NB4 (cell line): ENCODE measurements at regions not wholly inside any gene's neighbourhood (a gene's known extent, or its start where the extent isn't known, plus 50 kb on each side); places are given as distances from the start of the nearest gene placed in this dataset.

ENCODE experiments used
- DNase-seq: peaks from one replicate; pipeline ENCODE4 v3.0.0; 2010; ENCODE audit warnings: low read depth
- H3K4me3 ChIP-seq: one replicate; pipeline ENCODE4 v1.5.1; 2011; ENCODE audit warnings: mild to moderate bottlenecking, low read depth, low read length, moderate library complexity
- MAX ChIP-seq: IDR thresholded peaks from 2 replicates; pipeline ENCODE4 v1.6.1; 2011; ENCODE audit warnings: low read depth, low read length
- MYC ChIP-seq: IDR thresholded peaks from 2 replicates; pipeline ENCODE4 v1.6.1; 2011; ENCODE audit warnings: low read depth, low read length
- POLR2A ChIP-seq: IDR thresholded peaks from 2 replicates; pipeline ENCODE4 v1.6.1; 2011; ENCODE audit warnings: mild to moderate bottlenecking; ENCODE audit not compliant: insufficient read length; ENCODE audit errors: extremely low read depth
- TF ChIP-seq, protein P1 (sequence below): IDR thresholded peaks from one replicate; pipeline ENCODE4 v1.5.1; 2012; ENCODE audit warnings: low read depth, low read length

DNA sequence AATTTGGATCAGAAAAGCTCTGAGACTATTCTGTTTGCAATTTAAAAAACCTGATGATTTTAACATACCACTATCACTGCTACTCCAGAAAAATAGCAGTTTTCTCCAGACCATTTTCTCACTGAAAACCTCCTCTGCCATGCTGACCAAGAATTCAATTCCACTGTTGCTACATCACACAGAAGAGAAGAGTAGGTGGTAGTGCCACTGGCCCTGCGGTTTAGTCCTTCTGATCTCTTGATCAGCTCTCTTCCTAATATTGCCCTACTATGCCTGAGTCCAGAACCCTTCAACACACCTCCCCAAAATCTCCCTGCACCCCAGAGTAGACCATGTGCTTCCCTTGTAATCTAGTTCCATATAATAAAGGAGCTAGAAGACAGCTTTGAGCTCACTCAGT lies 55.8 kb upstream of the HS3ST1 start:
- no peak for TF ChIP-seq MAX
- TF ChIP-seq, protein P1, sequence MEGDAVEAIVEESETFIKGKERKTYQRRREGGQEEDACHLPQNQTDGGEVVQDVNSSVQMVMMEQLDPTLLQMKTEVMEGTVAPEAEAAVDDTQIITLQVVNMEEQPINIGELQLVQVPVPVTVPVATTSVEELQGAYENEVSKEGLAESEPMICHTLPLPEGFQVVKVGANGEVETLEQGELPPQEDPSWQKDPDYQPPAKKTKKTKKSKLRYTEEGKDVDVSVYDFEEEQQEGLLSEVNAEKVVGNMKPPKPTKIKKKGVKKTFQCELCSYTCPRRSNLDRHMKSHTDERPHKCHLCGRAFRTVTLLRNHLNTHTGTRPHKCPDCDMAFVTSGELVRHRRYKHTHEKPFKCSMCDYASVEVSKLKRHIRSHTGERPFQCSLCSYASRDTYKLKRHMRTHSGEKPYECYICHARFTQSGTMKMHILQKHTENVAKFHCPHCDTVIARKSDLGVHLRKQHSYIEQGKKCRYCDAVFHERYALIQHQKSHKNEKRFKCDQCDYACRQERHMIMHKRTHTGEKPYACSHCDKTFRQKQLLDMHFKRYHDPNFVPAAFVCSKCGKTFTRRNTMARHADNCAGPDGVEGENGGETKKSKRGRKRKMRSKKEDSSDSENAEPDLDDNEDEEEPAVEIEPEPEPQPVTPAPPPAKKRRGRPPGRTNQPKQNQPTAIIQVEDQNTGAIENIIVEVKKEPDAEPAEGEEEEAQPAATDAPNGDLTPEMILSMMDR: no peak
- no peak for TF ChIP-seq POLR2A
- TF ChIP-seq MYC: no peak
- H3K4me3 ChIP-seq: no peak overlapping the region
- no peak for DNase-seq

- DNase-seq: peak; percentile 81
- H3K4me3 ChIP-seq: no peak overlapping the region
- TF ChIP-seq POLR2A (no peak), MYC (no peak), MAX (no peak)
- TF ChIP-seq, protein P1: no peak
Measured at GRCh38 chr4:11483046-11483445, 54.4 kb upstream of the HS3ST1 start.

DNA sequence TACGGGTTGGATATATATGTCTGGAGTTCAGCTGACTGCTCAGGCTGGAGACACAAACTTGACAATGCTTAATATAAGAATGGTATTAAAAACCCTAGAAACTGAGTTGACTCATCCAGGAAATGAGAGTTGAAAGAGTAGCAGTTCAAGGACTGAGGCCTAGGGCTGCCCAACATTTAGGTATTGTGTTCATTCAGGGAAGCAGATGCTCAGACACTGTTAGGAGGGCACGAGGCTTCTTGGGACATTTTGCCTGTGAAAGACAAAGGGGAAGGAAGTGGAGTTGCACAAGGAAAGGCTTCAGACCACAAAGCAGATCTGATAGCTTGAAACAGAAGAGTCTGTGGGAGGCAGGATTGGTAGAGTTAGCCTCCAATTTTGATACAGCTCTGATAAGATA lies 52.0 kb upstream of the HS3ST1 start:
- DNase-seq: peak; percentile 99
- H3K4me3 ChIP-seq: no peak overlapping the region
- TF ChIP-seq MAX: peak; percentile 96
- peak; percentile 97 for TF ChIP-seq MYC
- TF ChIP-seq, protein P1: no peak
